HG03060 (cell line): ENCODE measurements at regions not wholly inside any gene's neighbourhood (a gene's known extent, or its start where the extent isn't known, plus 50 kb on each side); places are given as distances from the start of the nearest gene placed in this dataset.

Experiments used
- ATAC-seq: cut with Tn5 transposase; IDR thresholded peaks from one replicate; pipeline ENCODE4 v1.9.1; 2021; ENCODE audit warnings: low read depth, moderate number of reproducible peaks; ENCODE audit not compliant: unreplicated experiment

- ATAC-seq, result no peak
Measured at GRCh38 chr12:13770576-13770975, 210.8 kb downstream of the GRIN2B start.

GRCh38 chr12:13769966-13770365 is 211.4 kb downstream of the GRIN2B start:
- no peak for ATAC-seq

GRCh38 chr12:13769273-13769672 is 212.1 kb downstream of the GRIN2B start:
- no peak for ATAC-seq

- no peak for ATAC-seq
Measured at GRCh38 chr12:13764748-13765147, 216.7 kb downstream of the GRIN2B start.

GRCh38 chr12:13749389-13749788 is 232.0 kb downstream of the GRIN2B start:
- no peak for ATAC-seq

GRCh38 chr12:13745111-13745860 is 236.1 kb downstream of the GRIN2B start:
- no peak for ATAC-seq

- no peak for ATAC-seq
Measured at GRCh38 chr12:13744561-13744960, 236.8 kb downstream of the GRIN2B start.

- no peak for ATAC-seq
Measured at GRCh38 chr12:13740149-13740545, 241.3 kb downstream of the GRIN2B start.

- ATAC-seq, result no peak
Measured at GRCh38 chr12:13735734-13736133, 245.7 kb downstream of the GRIN2B start.

GRCh38 chr12:13734584-13735152 is 246.7 kb downstream of the GRIN2B start:
- ATAC-seq, result no peak

GRCh38 chr12:13727707-13728195 is 253.7 kb downstream of the GRIN2B start:
- no peak for ATAC-seq

- no peak for ATAC-seq
Measured at GRCh38 chr12:13725049-13725448, 256.4 kb downstream of the GRIN2B start.

- no peak for ATAC-seq
Measured at GRCh38 chr12:13724136-13724535, 257.3 kb downstream of the GRIN2B start.

GRCh38 chr12:13719986-13720385 is 261.4 kb downstream of the GRIN2B start:
- ATAC-seq, result no peak

- no peak for ATAC-seq
Measured at GRCh38 chr12:13718271-13718670, 263.1 kb downstream of the GRIN2B start.

- ATAC-seq, result no peak
Measured at GRCh38 chr12:13716119-13716518, 265.3 kb downstream of the GRIN2B start.

GRCh38 chr12:13713556-13714410 is 267.6 kb downstream of the GRIN2B start:
- ATAC-seq, result no peak

- no peak for ATAC-seq
Measured at GRCh38 chr12:13707829-13708228, 273.6 kb downstream of the GRIN2B start.

- no peak for ATAC-seq
Measured at GRCh38 chr12:13702381-13702780, 279.0 kb downstream of the GRIN2B start.

- no peak for ATAC-seq
Measured at GRCh38 chr12:13701502-13701901, 279.9 kb downstream of the GRIN2B start.

- ATAC-seq, result no peak
Measured at GRCh38 chr12:13697973-13698372, 283.4 kb downstream of the GRIN2B start.
